GM21360 (cell line): ENCODE measurements at regions not wholly inside any gene's neighbourhood (a gene's known extent, or its start where the extent isn't known, plus 50 kb on each side); places are given as distances from the start of the nearest gene placed in this dataset.

Source experiments
- ATAC-seq: cut with Tn5 transposase; IDR thresholded peaks from one replicate; pipeline ENCODE4 v1.9.1; 2021; ENCODE audit warnings: mild to moderate bottlenecking, moderate library complexity; ENCODE audit not compliant: unreplicated experiment

DNA sequence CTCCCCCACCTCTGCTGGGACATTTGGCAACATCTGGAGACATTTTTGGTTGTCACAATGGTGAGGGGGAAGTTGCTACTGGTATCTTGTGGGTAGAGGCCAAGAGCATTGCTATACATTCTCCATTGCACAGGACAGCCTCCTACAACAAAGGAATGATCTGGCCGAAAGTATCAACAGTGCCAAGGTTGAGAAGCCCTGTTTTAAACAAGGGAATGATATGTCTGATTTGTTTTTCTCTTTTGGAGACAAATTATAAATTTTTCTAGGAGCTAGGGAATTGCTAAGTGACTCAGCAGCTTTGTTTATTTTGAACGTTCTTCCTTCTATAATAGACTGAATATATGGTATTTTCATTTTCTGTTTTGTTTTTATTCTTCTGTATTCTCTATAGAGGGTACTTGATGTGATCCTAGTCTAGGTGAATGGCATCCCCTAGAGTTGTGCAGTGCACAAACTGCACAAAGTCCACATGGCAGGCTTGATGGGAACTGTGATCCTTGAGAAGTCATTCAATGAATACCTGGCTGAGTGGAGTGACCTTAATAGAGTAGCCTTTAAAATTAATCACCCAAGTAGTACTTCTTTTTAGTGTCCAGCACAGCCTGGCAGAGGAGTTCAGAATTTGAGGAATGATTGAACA, 288.6 kb upstream of the USP24 start:
- ATAC-seq: no peak

GRCh38 chr1:55500601-55501000, 285.4 kb upstream of the USP24 start:
- ATAC-seq: no peak

DNA sequence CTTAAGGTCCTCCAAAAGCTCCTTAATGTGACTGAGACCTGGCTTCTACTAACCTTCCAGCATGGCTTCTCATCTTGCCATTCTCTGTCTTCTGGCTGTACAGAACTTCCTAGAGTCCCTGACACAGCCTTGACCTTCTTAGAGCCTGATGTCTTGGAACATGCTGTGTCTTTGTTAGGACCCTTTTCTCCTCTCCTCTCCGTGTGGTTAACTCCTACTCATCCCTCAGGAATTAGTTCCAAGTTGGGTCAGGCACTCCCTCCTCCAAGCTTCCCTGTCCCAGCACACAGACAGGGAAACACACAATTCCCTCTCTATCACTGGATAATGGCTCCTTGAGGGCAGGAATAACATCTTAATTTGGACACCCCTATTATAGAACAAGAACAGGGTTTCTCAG, 275.4 kb upstream of the USP24 start:
- no peak for ATAC-seq

- ATAC-seq: no peak
Observed at GRCh38 chr1:55484173-55484572, 269.0 kb upstream of the USP24 start.

GRCh38 chr1:55483523-55483922, 268.4 kb upstream of the USP24 start:
- ATAC-seq: no peak

GRCh38 chr1:55481634-55482033, 266.5 kb upstream of the USP24 start:
- no peak for ATAC-seq

- ATAC-seq: no peak
Observed at GRCh38 chr1:55480029-55480795, 265.0 kb upstream of the USP24 start.

DNA sequence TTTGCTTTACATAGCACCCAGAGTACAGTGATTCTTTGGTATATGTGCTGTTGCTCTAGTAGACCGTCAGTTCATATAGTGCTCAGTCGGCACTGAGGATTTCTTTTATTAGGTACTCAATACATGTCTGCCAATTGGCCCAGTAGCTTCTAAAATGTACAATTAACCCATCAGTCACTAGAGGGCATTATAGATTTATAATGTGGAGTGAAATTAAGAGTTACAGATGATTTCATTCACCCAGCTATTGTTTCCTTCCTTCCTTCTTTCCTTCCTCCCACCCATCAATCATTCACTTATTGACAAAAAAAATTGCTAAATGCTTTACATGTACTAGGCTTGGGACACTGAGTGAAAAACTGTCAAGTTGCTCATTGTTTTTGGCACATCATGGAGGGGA, 263.6 kb upstream of the USP24 start:
- ATAC-seq: no peak

- no peak for ATAC-seq
Observed at GRCh38 chr1:55477953-55478352, 262.8 kb upstream of the USP24 start.

DNA sequence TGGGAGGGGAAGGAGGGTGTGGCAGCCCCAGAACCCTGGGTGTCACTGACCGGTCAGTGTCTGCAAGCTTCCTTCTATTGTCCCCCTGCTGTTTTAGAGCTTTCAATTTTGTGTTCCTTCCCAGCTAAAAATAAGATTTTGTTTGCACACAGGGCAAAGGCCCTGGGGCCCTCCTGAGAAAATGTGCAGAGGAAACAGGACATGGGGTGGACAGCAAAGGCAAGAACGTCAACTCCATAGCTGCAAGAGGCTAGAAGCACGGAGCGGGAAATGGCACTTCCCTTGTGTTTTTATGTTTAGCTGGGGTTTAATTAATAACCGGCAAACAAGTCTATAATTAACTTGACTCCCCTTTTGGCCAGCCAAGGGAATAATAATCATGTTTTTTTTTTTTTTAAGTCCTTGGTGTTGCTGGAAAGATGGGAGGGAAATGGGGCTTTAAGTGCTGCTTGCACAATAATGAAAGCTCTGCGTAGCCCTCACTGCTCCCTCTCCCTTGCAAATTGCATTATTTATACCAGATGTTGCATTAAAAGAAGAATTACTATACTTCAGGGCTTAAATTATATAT, 261.4 kb upstream of the USP24 start:
- no peak for ATAC-seq

DNA sequence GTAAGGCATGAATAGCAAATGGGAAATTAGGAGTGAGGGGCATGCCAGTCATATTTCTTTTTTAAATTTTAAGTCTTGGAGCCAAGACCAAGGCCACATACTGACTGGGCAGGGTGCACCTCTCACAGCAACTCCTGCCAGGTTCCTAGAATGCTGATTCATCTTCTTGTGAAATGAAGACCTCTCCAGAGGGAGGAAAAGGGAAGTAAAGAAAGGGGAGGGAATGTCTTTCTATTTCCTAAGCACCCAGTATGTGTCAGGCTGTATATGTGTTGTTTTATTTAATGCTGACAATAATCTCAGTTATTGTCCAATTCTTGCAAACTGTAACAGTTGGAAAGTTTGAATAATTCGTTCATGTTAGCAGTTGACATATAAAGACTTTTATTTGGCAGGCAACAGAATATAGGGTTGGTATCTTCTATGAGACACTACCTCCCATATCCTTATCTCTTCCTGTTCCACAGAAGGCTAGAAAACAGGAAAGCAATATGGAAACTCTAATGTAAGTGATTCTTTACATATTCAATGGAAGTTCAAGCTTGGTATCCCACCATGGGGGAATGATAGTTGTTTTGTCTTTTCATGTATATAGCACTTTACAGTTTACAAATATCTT, 259.1 kb upstream of the USP24 start:
- ATAC-seq: no peak

GRCh38 chr1:55473661-55474060, 258.5 kb upstream of the USP24 start:
- no peak for ATAC-seq

DNA sequence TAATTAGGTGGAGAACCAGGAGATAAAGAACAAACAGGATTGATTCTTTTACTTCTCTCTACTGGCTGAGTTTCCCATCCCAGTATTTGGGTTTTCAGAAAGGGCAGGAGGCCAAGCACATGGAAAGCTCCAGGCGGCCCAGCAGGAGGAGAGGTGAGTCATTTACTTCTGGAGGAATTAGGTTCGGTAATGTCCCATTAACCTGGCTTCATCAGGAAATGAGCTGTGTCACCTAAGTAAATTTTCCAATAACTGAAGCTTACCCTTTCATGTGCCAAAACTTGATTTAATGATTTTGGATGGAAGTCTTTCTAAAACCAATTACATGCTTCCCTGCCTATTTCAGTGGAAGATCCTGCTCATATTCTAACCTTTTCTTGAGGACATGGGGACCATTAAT, 257.6 kb upstream of the USP24 start:
- no peak for ATAC-seq

- no peak for ATAC-seq
Observed at GRCh38 chr1:55472115-55472514, 257.0 kb upstream of the USP24 start.

GRCh38 chr1:55468142-55468795, 253.1 kb upstream of the USP24 start:
- no peak for ATAC-seq

- ATAC-seq: no peak
Observed at GRCh38 chr1:55466921-55467320, 251.8 kb upstream of the USP24 start.

- ATAC-seq: no peak
Observed at GRCh38 chr1:55466373-55466772, 251.2 kb upstream of the USP24 start.

DNA sequence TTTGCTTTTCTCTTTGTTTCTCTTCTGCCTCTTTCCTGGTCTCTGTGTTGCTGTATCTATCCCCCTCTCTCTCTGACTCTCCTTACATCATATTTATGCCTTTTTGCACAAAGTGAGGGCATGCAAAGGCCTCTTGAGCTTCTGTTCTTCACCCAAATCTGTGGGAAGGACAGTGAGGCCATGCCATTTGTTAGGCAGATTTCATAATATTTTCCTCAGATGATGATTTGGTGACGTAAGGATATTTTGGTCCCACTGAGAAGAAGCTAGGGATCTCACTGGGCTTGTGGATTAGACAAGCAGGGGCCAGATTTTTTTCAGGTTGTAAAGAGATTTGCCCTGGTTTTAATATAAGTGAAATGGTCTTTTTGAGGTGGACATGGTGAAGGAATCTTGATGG, 249.4 kb upstream of the USP24 start:
- ATAC-seq: no peak

DNA sequence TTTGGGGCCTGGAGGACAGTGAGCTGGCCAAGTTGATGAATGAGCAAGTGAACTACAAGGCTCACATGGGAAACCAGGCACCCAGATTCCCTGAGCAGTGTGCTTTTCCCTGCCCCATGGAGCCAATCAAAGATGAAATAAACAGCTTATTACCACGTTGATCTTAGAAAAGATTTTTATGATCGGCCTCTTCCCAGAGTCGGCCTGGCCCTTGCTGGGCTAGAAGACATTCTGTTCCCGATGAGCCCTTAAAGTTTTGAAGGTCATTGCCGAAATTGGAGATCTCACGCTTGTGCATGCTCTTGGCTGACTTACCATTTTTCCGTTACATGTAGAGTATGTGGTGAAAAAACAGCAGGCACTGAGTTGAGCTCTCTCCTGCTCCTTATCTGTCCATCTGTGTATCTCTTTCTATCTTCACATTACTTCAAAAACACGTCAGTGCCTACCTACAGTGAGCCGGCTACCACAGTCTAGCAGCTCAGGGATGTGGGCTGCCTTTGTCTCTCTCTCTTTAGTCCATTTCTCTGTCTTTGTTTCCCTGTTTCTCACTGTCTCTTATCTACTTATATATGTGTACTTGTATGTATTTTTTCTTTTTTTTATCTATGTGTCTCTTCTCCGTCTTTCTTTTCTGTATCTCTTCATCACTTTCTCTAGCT, 248.8 kb upstream of the USP24 start:
- no peak for ATAC-seq

DNA sequence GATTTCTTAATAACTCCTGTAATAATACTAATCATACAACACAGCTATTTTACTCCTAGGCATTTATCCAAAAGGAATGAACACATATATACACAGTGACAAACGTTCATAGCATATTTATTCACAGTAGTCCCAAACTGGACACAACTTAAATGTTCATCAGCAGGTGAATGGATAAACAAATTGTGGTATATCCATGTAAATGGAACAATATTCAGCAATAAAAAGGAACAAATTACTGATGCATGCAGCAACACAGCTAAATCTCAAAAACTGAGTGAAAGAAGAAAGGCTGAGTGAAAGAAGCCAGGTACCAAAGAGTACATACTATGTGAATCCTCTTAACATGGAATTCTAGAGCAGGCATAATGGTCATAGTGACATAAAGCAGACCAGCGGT, 242.7 kb upstream of the USP24 start:
- ATAC-seq: no peak

- no peak for ATAC-seq
Observed at GRCh38 chr1:55456971-55457370, 241.8 kb upstream of the USP24 start.
